ENCODE measurements at regions not wholly inside any gene's neighbourhood (a gene's known extent, or its start where the extent isn't known, plus 50 kb on each side); places are given as distances from the start of the nearest gene placed in this dataset.

GRCh38 chr21:38914528-38915293 is 109.0 kb downstream of the ETS2 start:
- no peak for TF ChIP-seq EZH2 (IDR thresholded peaks at IDR 0.05)
- TF ChIP-seq FOXP2 (optimal IDR thresholded peaks at IDR 0.05; ENCODE audit: control extremely low read depth, extremely low read length, insufficient read depth), result no peak
